ENCODE measurements at regions not wholly inside any gene's neighbourhood (a gene's known extent, or its start where the extent isn't known, plus 50 kb on each side); places are given as distances from the start of the nearest gene placed in this dataset.

DNA sequence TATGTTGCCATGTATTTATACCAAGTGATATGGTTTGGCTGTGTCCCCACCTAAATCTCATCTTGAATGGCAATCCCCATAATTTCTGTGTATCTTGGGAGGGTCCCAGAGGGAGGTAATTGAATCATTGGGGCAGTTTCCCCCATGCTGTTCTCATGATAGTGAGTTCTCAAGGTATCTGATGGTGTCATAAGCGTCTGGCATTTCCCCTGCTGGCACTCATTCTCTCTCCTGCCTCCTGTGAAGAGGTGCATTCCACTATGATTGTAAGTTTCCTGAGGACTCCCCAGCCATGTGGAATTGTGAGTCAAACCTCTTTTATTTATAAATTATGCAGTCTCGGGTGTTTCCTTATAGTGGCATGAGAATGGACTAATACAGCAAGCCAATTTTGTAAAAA lies 140.8 kb upstream of the ADAMTSL1 start:
- Histone ChIP-seq H3K9ac (ENCODE audit: low read length) (no peak overlapping the region), H3K4me1 (ENCODE audit: low read length) (no peaks in the 10 kb centered on the region), H3K36me3 (replicated peaks; ENCODE audit: insufficient read depth, low read length) (no peaks in the 10 kb centered on the region), H3K79me2 (ENCODE audit: low read length) (no peaks in the 10 kb centered on the region), H3K9me2 (replicated peaks; ENCODE audit: insufficient read depth, low read length) (no peaks in the 10 kb centered on the region), H3K9me3 (replicated peaks; ENCODE audit: insufficient read depth, low read length) (no peaks in the 10 kb centered on the region), H3K27me3 (replicated peaks; ENCODE audit: insufficient read depth, low read length) (no peaks in the 10 kb centered on the region), H2AFZ (ENCODE audit: low read length) (no peak overlapping the region), H3F3A (ENCODE audit: insufficient read depth, low read length) (no peaks in the 10 kb centered on the region), H3K4me2 (ENCODE audit: low read depth, low read length) (no peak overlapping the region), H3K4me3 (ENCODE audit: low read length) (no peak overlapping the region), H4K20me1 (ENCODE audit: insufficient read depth, low read length) (no peaks in the 10 kb centered on the region), H3K27ac (ENCODE audit: low read length) (no peak overlapping the region)
- no peak for DNase-seq
- TF ChIP-seq EZH2 (optimal IDR thresholded peaks at IDR 0.05; ENCODE audit: low read depth, low read length) = no peak
- no peak for TF ChIP-seq CTCF (IDR thresholded peaks at IDR 0.05; ENCODE audit: low read length)
- no peak for TF ChIP-seq EZH2phosphoT487 (IDR thresholded peaks at IDR 0.05; ENCODE audit: low read length)

GRCh38 chr9:18335825-18336224 lies 138.1 kb upstream of the ADAMTSL1 start:
- Histone ChIP-seq H3K9me2 (replicated peaks; ENCODE audit: insufficient read depth, low read length) (no peaks in the 10 kb centered on the region), H3K9me3 (replicated peaks; ENCODE audit: insufficient read depth, low read length) (no peaks in the 10 kb centered on the region), H3K36me3 (replicated peaks; ENCODE audit: insufficient read depth, low read length) (no peaks in the 10 kb centered on the region), H3F3A (ENCODE audit: insufficient read depth, low read length) (no peaks in the 10 kb centered on the region), H2AFZ (ENCODE audit: low read length) (no peak overlapping the region), H3K27ac (ENCODE audit: low read length) (no peak overlapping the region), H3K4me2 (ENCODE audit: low read depth, low read length) (no peak overlapping the region), H4K20me1 (ENCODE audit: insufficient read depth, low read length) (no peaks in the 10 kb centered on the region), H3K9ac (ENCODE audit: low read length) (no peak overlapping the region), H3K4me1 (ENCODE audit: low read length) (no peaks in the 10 kb centered on the region), H3K27me3 (replicated peaks; ENCODE audit: insufficient read depth, low read length) (no peaks in the 10 kb centered on the region), H3K4me3 (ENCODE audit: low read length) (no peak overlapping the region), H3K79me2 (ENCODE audit: low read length) (no peaks in the 10 kb centered on the region)
- TF ChIP-seq EZH2phosphoT487 (IDR thresholded peaks at IDR 0.05; ENCODE audit: low read length) (no peak), CTCF (IDR thresholded peaks at IDR 0.05; ENCODE audit: low read length) (no peak), EZH2 (optimal IDR thresholded peaks at IDR 0.05; ENCODE audit: low read depth, low read length) (no peak)
- no peak for DNase-seq

DNA sequence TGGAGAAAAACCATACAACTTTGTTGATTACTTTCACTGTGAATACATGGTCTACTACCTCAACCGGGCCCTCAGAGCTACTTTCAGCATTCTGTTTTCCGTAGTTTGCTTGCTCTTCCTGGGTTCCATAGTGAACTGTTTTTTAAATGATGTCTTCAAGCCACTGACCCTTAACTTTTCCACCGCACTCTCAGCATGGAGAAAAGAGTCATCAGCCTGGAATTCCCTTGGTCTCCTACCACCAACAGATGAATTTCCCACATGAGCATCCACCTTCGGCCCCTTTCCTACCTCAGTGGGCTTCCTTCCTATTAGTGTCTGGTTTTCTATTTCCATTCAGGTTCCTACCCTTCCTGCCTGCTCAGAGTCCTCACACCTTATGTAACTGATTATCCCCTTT lies 135.9 kb upstream of the ADAMTSL1 start:
- Histone ChIP-seq H3K27me3 (replicated peaks; ENCODE audit: insufficient read depth, low read length) (no peaks in the 10 kb centered on the region), H3K9me3 (replicated peaks; ENCODE audit: insufficient read depth, low read length) (no peaks in the 10 kb centered on the region)
- DNase-seq = no peak

More for the DNA sequence above, 135.9 kb upstream of the ADAMTSL1 start:
- Histone ChIP-seq H3K4me3 (ENCODE audit: low read length) (no peak overlapping the region), H3F3A (ENCODE audit: insufficient read depth, low read length) (no peaks in the 10 kb centered on the region), H4K20me1 (ENCODE audit: insufficient read depth, low read length) (no peaks in the 10 kb centered on the region), H2AFZ (ENCODE audit: low read length) (no peak overlapping the region), H3K9ac (ENCODE audit: low read length) (no peak overlapping the region), H3K9me2 (replicated peaks; ENCODE audit: insufficient read depth, low read length) (no peaks in the 10 kb centered on the region), H3K4me1 (ENCODE audit: low read length) (no peaks in the 10 kb centered on the region), H3K36me3 (replicated peaks; ENCODE audit: insufficient read depth, low read length) (no peaks in the 10 kb centered on the region), H3K4me2 (ENCODE audit: low read depth, low read length) (no peak overlapping the region), H3K79me2 (ENCODE audit: low read length) (no peaks in the 10 kb centered on the region), H3K27ac (ENCODE audit: low read length) (no peak overlapping the region)
- TF ChIP-seq CTCF (IDR thresholded peaks at IDR 0.05; ENCODE audit: low read length) = no peak
- no peak for TF ChIP-seq EZH2 (optimal IDR thresholded peaks at IDR 0.05; ENCODE audit: low read depth, low read length)
- no peak for TF ChIP-seq EZH2phosphoT487 (IDR thresholded peaks at IDR 0.05; ENCODE audit: low read length)

All from MM.1S (cell line).